ENCODE measurements at regions not wholly inside any gene's neighbourhood (a gene's known extent, or its start where the extent isn't known, plus 50 kb on each side); places are given as distances from the start of the nearest gene placed in this dataset.

DNA sequence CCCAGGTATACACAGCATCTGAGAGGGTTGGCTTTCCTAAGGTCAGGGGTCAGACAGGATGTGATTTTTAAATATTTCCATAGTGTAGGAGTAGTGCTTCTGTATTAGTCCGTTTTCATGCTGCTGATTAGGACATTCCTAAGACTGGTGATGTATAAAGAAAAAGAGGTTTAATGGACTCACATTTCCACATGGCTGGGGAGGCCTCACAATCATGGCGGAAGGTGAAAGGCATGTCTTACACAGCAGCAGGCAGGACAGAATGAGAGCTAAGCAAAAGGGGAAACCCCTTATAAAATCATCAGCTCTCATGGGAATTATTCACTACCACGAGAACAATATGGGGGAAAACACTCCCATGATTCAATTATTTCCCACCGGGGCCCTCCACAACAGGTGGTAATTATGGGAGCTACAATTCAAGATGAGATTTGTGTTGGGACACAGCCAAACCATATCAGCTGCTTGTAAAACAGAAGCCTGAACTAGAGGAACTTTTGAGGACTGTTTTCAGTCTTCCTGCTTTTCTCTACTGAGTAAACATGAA is 91.0 kb upstream of the MEI4 start:
- Histone ChIP-seq H2AFZ (no peak overlapping the region), H3K9me3 (ENCODE audit: insufficient read depth, low read depth) (no peaks in the 10 kb centered on the region), H3K79me2 (ENCODE audit: low read depth) (no peaks in the 10 kb centered on the region), H3K4me3 (no peak overlapping the region), H3K27ac (no peak overlapping the region), H3K36me3 (ENCODE audit: low read depth) (no peaks in the 10 kb centered on the region), H3K9me2 (ENCODE audit: insufficient read depth) (no peaks in the 10 kb centered on the region), H3F3A (ENCODE audit: insufficient read depth, low read depth) (no peaks in the 10 kb centered on the region), H4K20me1 (ENCODE audit: insufficient read depth) (no peaks in the 10 kb centered on the region), H3K4me2 (no peak overlapping the region), H3K4me1 (replicated peaks; ENCODE audit: insufficient read depth) (no peaks in the 10 kb centered on the region), H3K27me3 (ENCODE audit: insufficient read depth, low read depth) (no peaks in the 10 kb centered on the region)
- ChIA-PET CTCF (no interaction called here), POLR2A (ENCODE audit: unreplicated experiment) (no interaction called here)
- intact Hi-C loops (cut with micrococcal nuclease; ENCODE audit: unreplicated experiment) = no loop called here
- DNase-seq = no peak
- TF ChIP-seq EZH2 (IDR thresholded peaks at IDR 0.05; ENCODE audit: low read depth) = no peak
- TF ChIP-seq, protein P1, sequence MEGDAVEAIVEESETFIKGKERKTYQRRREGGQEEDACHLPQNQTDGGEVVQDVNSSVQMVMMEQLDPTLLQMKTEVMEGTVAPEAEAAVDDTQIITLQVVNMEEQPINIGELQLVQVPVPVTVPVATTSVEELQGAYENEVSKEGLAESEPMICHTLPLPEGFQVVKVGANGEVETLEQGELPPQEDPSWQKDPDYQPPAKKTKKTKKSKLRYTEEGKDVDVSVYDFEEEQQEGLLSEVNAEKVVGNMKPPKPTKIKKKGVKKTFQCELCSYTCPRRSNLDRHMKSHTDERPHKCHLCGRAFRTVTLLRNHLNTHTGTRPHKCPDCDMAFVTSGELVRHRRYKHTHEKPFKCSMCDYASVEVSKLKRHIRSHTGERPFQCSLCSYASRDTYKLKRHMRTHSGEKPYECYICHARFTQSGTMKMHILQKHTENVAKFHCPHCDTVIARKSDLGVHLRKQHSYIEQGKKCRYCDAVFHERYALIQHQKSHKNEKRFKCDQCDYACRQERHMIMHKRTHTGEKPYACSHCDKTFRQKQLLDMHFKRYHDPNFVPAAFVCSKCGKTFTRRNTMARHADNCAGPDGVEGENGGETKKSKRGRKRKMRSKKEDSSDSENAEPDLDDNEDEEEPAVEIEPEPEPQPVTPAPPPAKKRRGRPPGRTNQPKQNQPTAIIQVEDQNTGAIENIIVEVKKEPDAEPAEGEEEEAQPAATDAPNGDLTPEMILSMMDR (conservative IDR thresholded peaks at IDR 0.05) = no peak
- no TSS peak for BruUV-seq (replicated peaks)

GRCh38 chr6:77565370-77565769 is 87.5 kb upstream of the MEI4 start:
- no peak for TF ChIP-seq EZH2 (IDR thresholded peaks at IDR 0.05; ENCODE audit: low read depth)
- TF ChIP-seq, protein P1 (conservative IDR thresholded peaks at IDR 0.05) = no peak
- no peaks in the 10 kb centered on the region for H4K20me1 ChIP-seq (ENCODE audit: insufficient read depth)
- no peak overlapping the region for H3K4me3 ChIP-seq
- no peaks in the 10 kb centered on the region for H3K79me2 ChIP-seq (ENCODE audit: low read depth)
- H3K4me1 ChIP-seq (replicated peaks; ENCODE audit: insufficient read depth) = no peaks in the 10 kb centered on the region
- CTCF ChIA-PET = no interaction called here
- no peak for DNase-seq
- no peak overlapping the region for H3K27ac ChIP-seq
- no peaks in the 10 kb centered on the region for H3K9me2 ChIP-seq (ENCODE audit: insufficient read depth)
- intact Hi-C loops (cut with micrococcal nuclease; ENCODE audit: unreplicated experiment) = no loop called here
- no TSS peak for BruUV-seq (replicated peaks)
- H3K27me3 ChIP-seq (ENCODE audit: insufficient read depth, low read depth) = no peaks in the 10 kb centered on the region
- no peaks in the 10 kb centered on the region for H3F3A ChIP-seq (ENCODE audit: insufficient read depth, low read depth)
- H3K36me3 ChIP-seq (ENCODE audit: low read depth) = no peaks in the 10 kb centered on the region
- H2AFZ ChIP-seq = no peak overlapping the region
- no peak overlapping the region for H3K4me2 ChIP-seq
- POLR2A ChIA-PET (ENCODE audit: unreplicated experiment) = no interaction called here
- no peaks in the 10 kb centered on the region for H3K9me3 ChIP-seq (ENCODE audit: insufficient read depth, low read depth)

- no peaks in the 10 kb centered on the region for H3K9me2 ChIP-seq (ENCODE audit: insufficient read depth)
- TF ChIP-seq, protein P1 (conservative IDR thresholded peaks at IDR 0.05) = no peak
- no peak for TF ChIP-seq EZH2 (IDR thresholded peaks at IDR 0.05; ENCODE audit: low read depth)
- no peak for DNase-seq
- H3K36me3 ChIP-seq (ENCODE audit: low read depth) = no peaks in the 10 kb centered on the region
- no peak overlapping the region for H2AFZ ChIP-seq
- no peaks in the 10 kb centered on the region for H3K9me3 ChIP-seq (ENCODE audit: insufficient read depth, low read depth)
- H3K27me3 ChIP-seq (ENCODE audit: insufficient read depth, low read depth) = no peaks in the 10 kb centered on the region
- POLR2A ChIA-PET (ENCODE audit: unreplicated experiment) = no interaction called here
- H3K27ac ChIP-seq = no peak overlapping the region
- intact Hi-C loops (cut with micrococcal nuclease; ENCODE audit: unreplicated experiment) = no loop called here
- H3K4me3 ChIP-seq = no peak overlapping the region
- CTCF ChIA-PET = no interaction called here
- H4K20me1 ChIP-seq (ENCODE audit: insufficient read depth) = no peaks in the 10 kb centered on the region
- no peaks in the 10 kb centered on the region for H3F3A ChIP-seq (ENCODE audit: insufficient read depth, low read depth)
- no peaks in the 10 kb centered on the region for H3K4me1 ChIP-seq (replicated peaks; ENCODE audit: insufficient read depth)
- H3K79me2 ChIP-seq (ENCODE audit: low read depth) = no peaks in the 10 kb centered on the region
- BruUV-seq (replicated peaks) = no TSS peak
- no peak overlapping the region for H3K4me2 ChIP-seq
Observed at GRCh38 chr6:77566235-77566634, 86.6 kb upstream of the MEI4 start.

Data from PC-9 (cell line).